Caco-2 (cell line): ENCODE measurements at regions not wholly inside any gene's neighbourhood (a gene's known extent, or its start where the extent isn't known, plus 50 kb on each side); places are given as distances from the start of the nearest gene placed in this dataset.

Experiments
- BruUV-seq: library from RNA; stranded (reverse); fragments of 400-500 nt; replicated peaks from 2 replicates; lab custom pipeline; 2021; lab: Mats Ljungman, UMichigan
- CTCF ChIA-PET: fragments of 300-600 bp; sonication (Branson Sonifier 250); formaldehyde crosslinking; loops from one replicate; lab custom pipeline; 2022; ENCODE audit warnings: antibody characterized with exemption; lab: Charles Lee
- POLR2A ChIA-PET: fragments of 300-600 bp; sonication (Branson Sonifier 250); formaldehyde crosslinking; loops from one replicate; lab custom pipeline; 2022; ENCODE audit warnings: antibody characterized with exemption; lab: Charles Lee
- DNase-seq, 2 experiments: peaks; one replicate each; pipeline versions ENCODE4 v3.0.0 to v3.0.0-alpha.2; 2020 to 2022
- H3K27me3 ChIP-seq: replicated peaks from 2 replicates; pipeline ENCODE4 v1.6.0; 2011; ENCODE audit warnings: low read length; ENCODE audit not compliant: control insufficient read depth, insufficient read depth
- H3K36me3 ChIP-seq: 2 replicates; pipeline ENCODE4 v1.5.1; 2011; ENCODE audit warnings: low read length; ENCODE audit not compliant: control insufficient read depth, insufficient read depth
- H3K4me1 ChIP-seq: fragments of 250-450 bp; sonication (Bioruptor Pico); 2 replicates; pipeline ENCODE4 v1.5.1; 2020; ENCODE audit warnings: mild to moderate bottlenecking
- H3K4me3 ChIP-seq: 2 replicates; pipeline ENCODE4 v1.5.1; 2011; ENCODE audit warnings: low read depth, mild to moderate bottlenecking, control low read depth, low read length
- H3K9me3 ChIP-seq: fragments of 250-450 bp; sonication (Bioruptor Pico); 2 replicates; pipeline ENCODE4 v1.5.1; 2020; ENCODE audit warnings: mild to moderate bottlenecking, moderate library complexity
- H3K27ac Mint-ChIP-seq: one replicate; pipeline ENCODE4 v1.8.0; 2022; ENCODE audit warnings: mixed read lengths; ENCODE audit not compliant: unreplicated experiment
- H3K27me3 Mint-ChIP-seq: one replicate; pipeline ENCODE4 v1.8.0; 2022; ENCODE audit warnings: mixed read lengths; ENCODE audit not compliant: insufficient read depth, unreplicated experiment
- H3K36me3 Mint-ChIP-seq: one replicate; pipeline ENCODE4 v1.8.0; 2022; ENCODE audit warnings: mild to moderate bottlenecking, mixed read lengths; ENCODE audit not compliant: insufficient read depth, unreplicated experiment
- H3K4me1 Mint-ChIP-seq: one replicate; pipeline ENCODE4 v1.8.0; 2022; ENCODE audit warnings: low read depth, mixed read lengths; ENCODE audit not compliant: unreplicated experiment
- H3K4me3 Mint-ChIP-seq: one replicate; pipeline ENCODE4 v1.8.0; 2022; ENCODE audit warnings: mild to moderate bottlenecking, moderate library complexity, mixed read lengths; ENCODE audit not compliant: unreplicated experiment
- H3K9me3 Mint-ChIP-seq: one replicate; pipeline ENCODE4 v1.8.0; 2022; ENCODE audit warnings: mixed read lengths; ENCODE audit not compliant: unreplicated experiment
- CTCF ChIP-seq, 2 experiments: fragments of 200-600 bp in 1 of 2; IDR thresholded peaks; 1 replicate in 1 of 2; 2 replicates in 1 of 2; pipeline versions ENCODE4 v1.5.1 to v1.8.0; 2011 to 2022; ENCODE audit warnings: antibody characterized with exemption in 1 of 2, control low read depth in 1 of 2, inconsistent platforms in 1 of 2, low read depth in 1 of 2, low read length in 1 of 2, mild to moderate bottlenecking in 1 of 2, moderate library complexity in 1 of 2; ENCODE audit not compliant: insufficient read depth in 1 of 2, severe bottlenecking in 1 of 2, unreplicated experiment in 1 of 2
- intact Hi-C: fragments of 100-400 bp; cut with micrococcal nuclease; formaldehyde crosslinking; loops from one replicate; pipeline ENCODE4 v1.10.0; 2022; ENCODE audit not compliant: unreplicated experiment

DNA sequence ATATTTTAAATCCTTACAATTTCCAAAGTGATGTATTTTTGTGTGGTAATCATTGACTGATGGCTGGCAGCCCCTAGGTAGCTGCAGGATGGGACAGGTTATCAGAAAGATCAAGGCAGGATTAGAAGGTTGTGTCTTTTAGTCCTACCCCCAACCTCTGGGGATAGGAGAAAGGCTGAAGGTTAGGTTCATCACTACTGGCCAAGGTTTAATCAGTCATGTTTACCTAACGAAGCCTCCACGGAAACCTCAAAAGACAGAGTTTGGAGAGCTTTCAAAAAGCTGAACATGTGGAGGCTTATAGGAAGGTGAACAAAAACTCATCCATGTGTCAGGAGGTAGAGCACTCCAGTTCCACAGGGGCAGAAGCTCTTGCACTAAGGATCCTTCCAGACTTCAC, 77.5 kb upstream of the CD163 start:
- H3K27ac Mint-ChIP-seq, result no peak overlapping the region
- no peak overlapping the region for H3K4me3 ChIP-seq
- H3K9me3 Mint-ChIP-seq, result peaks cover 28% of the 10 kb centered on the region
- H3K4me1 ChIP-seq, result no peaks in the 10 kb centered on the region
- no peaks in the 10 kb centered on the region for H3K36me3 Mint-ChIP-seq
- no peaks in the 10 kb centered on the region for H3K27me3 ChIP-seq
- ChIA-PET POLR2A (no interaction called here), CTCF (no interaction called here)
- peaks cover under 1% of the 10 kb centered on the region for H3K27me3 Mint-ChIP-seq
- peaks cover 10% of the 10 kb centered on the region for H3K4me1 Mint-ChIP-seq
- no peaks in the 10 kb centered on the region for H3K36me3 ChIP-seq
- intact Hi-C loops, result no loop called here
- TF ChIP-seq CTCF (IDR thresholded peaks at IDR 0.05; ENCODE audit: insufficient read depth in 1 of 2, low read depth in 1 of 2, low read length in 1 of 2, severe bottlenecking in 1 of 2, unreplicated experiment in 1 of 2), result no peak
- no peak for DNase-seq
- H3K4me3 Mint-ChIP-seq, result no peak overlapping the region
- no TSS peak for BruUV-seq
- peaks cover 2% of the 10 kb centered on the region; the same call in 1 of the 2 replicates for H3K9me3 ChIP-seq

- H3K4me3 Mint-ChIP-seq, result no peak overlapping the region
- no peaks in the 10 kb centered on the region for H3K9me3 Mint-ChIP-seq
- H3K27ac Mint-ChIP-seq, result no peak overlapping the region
- H3K36me3 ChIP-seq, result no peaks in the 10 kb centered on the region
- DNase-seq, result no peak
- CTCF ChIA-PET, result no interaction called here
- H3K9me3 ChIP-seq, result no peaks in the 10 kb centered on the region; the same call in 1 of the 2 replicates
- TF ChIP-seq CTCF (IDR thresholded peaks at IDR 0.05; ENCODE audit: insufficient read depth in 1 of 2, low read depth in 1 of 2, low read length in 1 of 2, severe bottlenecking in 1 of 2, unreplicated experiment in 1 of 2), result no peak
- H3K36me3 Mint-ChIP-seq, result no peaks in the 10 kb centered on the region
- intact Hi-C loops, result no loop called here
- no peaks in the 10 kb centered on the region for H3K4me1 Mint-ChIP-seq
- no peaks in the 10 kb centered on the region for H3K4me1 ChIP-seq
- H3K27me3 Mint-ChIP-seq, result peaks cover 14% of the 10 kb centered on the region
- H3K4me3 ChIP-seq, result no peak overlapping the region
- no peaks in the 10 kb centered on the region for H3K27me3 ChIP-seq
- POLR2A ChIA-PET, result no interaction called here
- no TSS peak for BruUV-seq
Observed at GRCh38 chr12:7571257-7571656, 67.7 kb upstream of the CD163 start.

- intact Hi-C loops, result no loop called here
- CTCF ChIA-PET, result no interaction called here
- BruUV-seq, result no TSS peak
- Mint-ChIP-seq H3K4me3 (no peak overlapping the region), H3K27ac (no peak overlapping the region), H3K4me1 (no peaks in the 10 kb centered on the region), H3K36me3 (no peaks in the 10 kb centered on the region), H3K27me3 (peaks cover 10% of the 10 kb centered on the region), H3K9me3 (peaks cover 2% of the 10 kb centered on the region)
- TF ChIP-seq CTCF (IDR thresholded peaks at IDR 0.05; ENCODE audit: insufficient read depth in 1 of 2, low read depth in 1 of 2, low read length in 1 of 2, severe bottlenecking in 1 of 2, unreplicated experiment in 1 of 2), result no peak
- Histone ChIP-seq H3K9me3 (no peaks in the 10 kb centered on the region), H3K36me3 (no peaks in the 10 kb centered on the region), H3K4me1 (0 out of 2 replicates have a peak, but pooled peaks cover 3% of the 10 kb centered on the region), H3K27me3 (no peaks in the 10 kb centered on the region), H3K4me3 (no peak overlapping the region)
- POLR2A ChIA-PET, result no interaction called here
- DNase-seq, result no peak
Observed at GRCh38 chr12:7557227-7557626, 53.6 kb upstream of the CD163 start.
